Lower leg skin (tissue), 4 donors: ENCODE measurements at regions not wholly inside any gene's neighbourhood (a gene's known extent, or its start where the extent isn't known, plus 50 kb on each side); places are given as distances from the start of the nearest gene placed in this dataset.

Experiments
- DNase-seq, 2 donors: peaks; one replicate each; pipeline ENCODE4 v3.0.0-alpha.2; 2019; ENCODE audit warnings: low spot score in 2 of 2
- H3K4me3 ChIP-seq: fragments of 200-600 bp; sonication (generic); 2 replicates; pipeline ENCODE4 v1.5.1; 2017; ENCODE audit warnings: mild to moderate bottlenecking, low read depth; ENCODE audit not compliant: poor library complexity, severe bottlenecking
- POLR2A ChIP-seq, 2 donors: fragments of 450-650 bp; IDR thresholded peaks; one replicate each; pipeline ENCODE4 v1.6.1; 2016 to 2017; ENCODE audit warnings: antibody characterized with exemption in 2 of 2, mild to moderate bottlenecking in 1 of 2, moderate library complexity in 1 of 2
- WGBS, 2 donors: methylation state at CpG; one replicate each; pipeline ENCODE4 v1.1.5; 2018; 5-methylcytosine and 5-hydroxymethylcytosine counted together
- intact Hi-C: fragments of 100-400 bp; cut with DNase I; formaldehyde crosslinking; loops from one replicate; pipeline ENCODE4 v1.15.0; 2023; ENCODE audit warnings: low total_unique reads
- TF ChIP-seq, protein P1 (sequence below), 3 donors: fragments of 450-650 bp; IDR thresholded peaks; one replicate each; pipeline ENCODE4 v1.5.1; 2016; ENCODE audit warnings: antibody characterized with exemption in 3 of 3, mild to moderate bottlenecking in 3 of 3, moderate library complexity in 2 of 3

DNA sequence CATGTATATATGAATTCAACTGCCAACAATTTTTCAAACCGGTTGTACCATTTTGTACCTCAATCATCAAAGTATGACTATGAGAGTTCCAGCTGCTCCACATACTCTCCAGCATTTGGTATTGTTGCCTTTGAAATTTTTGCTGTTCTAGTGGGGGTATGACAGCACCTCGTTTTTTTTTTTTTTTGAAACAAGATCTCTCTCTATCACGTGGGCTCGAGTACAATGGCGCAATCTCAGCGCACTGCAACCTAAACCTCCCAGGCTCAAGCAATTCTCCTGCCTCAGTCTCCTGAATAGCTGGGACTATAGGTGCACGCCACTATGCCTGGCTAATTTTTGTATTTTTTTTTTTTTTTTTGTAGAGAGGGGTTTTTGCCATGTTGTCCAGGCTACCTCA lies 144.7 kb upstream of the JARID2 start:
- H3K4me3 ChIP-seq, result no peak overlapping the region
- 93 to 95% methylated on average over 7 of the region's 7 CpGs for WGBS, 2 donors
- TF ChIP-seq POLR2A (IDR thresholded peaks at IDR 0.05), result no peak
- TF ChIP-seq, protein P1, sequence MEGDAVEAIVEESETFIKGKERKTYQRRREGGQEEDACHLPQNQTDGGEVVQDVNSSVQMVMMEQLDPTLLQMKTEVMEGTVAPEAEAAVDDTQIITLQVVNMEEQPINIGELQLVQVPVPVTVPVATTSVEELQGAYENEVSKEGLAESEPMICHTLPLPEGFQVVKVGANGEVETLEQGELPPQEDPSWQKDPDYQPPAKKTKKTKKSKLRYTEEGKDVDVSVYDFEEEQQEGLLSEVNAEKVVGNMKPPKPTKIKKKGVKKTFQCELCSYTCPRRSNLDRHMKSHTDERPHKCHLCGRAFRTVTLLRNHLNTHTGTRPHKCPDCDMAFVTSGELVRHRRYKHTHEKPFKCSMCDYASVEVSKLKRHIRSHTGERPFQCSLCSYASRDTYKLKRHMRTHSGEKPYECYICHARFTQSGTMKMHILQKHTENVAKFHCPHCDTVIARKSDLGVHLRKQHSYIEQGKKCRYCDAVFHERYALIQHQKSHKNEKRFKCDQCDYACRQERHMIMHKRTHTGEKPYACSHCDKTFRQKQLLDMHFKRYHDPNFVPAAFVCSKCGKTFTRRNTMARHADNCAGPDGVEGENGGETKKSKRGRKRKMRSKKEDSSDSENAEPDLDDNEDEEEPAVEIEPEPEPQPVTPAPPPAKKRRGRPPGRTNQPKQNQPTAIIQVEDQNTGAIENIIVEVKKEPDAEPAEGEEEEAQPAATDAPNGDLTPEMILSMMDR (IDR thresholded peaks at IDR 0.05), result no peak
- no peak for DNase-seq
- intact Hi-C loops, result no loop called here

DNA sequence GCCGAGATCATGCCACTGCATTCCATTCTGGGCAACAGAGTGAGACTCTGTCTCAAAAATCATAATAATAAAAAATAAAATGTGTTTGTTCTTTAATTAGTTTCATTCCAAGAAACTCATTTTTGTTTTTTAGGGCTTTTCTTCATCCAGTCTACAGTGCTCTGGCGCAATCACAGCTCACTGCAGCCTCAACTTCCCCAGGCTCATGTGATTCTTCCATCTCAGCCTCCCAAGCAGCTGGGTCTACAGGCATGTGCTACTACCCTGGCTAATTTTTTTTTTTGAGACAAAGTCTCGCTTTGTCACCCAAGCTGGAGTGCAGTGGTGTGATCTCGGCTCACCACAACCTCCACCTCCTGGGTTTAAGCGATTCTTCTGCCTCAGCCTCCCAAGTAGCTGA lies 143.6 kb upstream of the JARID2 start:
- H3K4me3 ChIP-seq, result no peak overlapping the region
- intact Hi-C loops, result no loop called here
- TF ChIP-seq, protein P1 (IDR thresholded peaks at IDR 0.05), result no peak
- no peak for TF ChIP-seq POLR2A (IDR thresholded peaks at IDR 0.05)
- no peak for DNase-seq
- 93 to 95% methylated on average over 5 of the region's 5 CpGs for WGBS, 2 donors

DNA sequence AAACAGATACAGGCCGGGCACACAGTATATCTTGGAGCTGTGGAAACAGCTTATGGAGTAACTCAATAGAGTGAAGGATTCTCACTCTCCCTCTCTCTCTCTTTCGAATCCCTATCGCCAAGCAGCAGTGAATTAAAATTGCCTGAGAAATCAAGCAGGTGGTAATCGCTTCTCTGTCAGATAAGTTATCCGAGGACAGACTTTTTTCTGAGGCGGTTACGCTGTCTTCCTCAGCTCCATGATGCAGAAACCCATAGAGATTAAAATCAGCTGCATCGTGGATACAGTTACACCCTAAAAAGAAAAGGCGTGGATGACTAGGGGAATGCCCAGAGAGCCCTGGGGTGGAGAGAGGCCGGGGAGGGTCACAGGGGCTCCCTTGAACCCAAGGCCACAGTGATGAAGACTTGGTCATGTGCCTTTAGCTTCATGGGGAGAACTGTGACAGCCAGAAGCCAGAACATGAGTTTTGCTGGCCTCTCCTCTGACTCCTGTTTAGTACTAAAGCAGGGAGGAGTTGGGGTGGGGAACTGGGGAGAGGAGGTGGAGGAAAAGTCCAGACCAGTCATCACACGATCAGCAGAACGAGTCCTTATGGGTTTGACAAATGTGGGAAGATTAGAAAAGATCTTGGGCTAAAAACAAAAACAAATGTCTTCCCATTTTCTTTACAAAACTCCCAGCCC lies 138.8 kb upstream of the JARID2 start:
- no peak for DNase-seq
- TF ChIP-seq, protein P1 (IDR thresholded peaks at IDR 0.05), result no peak
- TF ChIP-seq POLR2A (IDR thresholded peaks at IDR 0.05), result no peak
- H3K4me3 ChIP-seq, result no peak overlapping the region
- intact Hi-C loops, result no loop called here
- 54 to 59% methylated on average over 12 of the region's 12 CpGs for WGBS, 2 donors

DNA sequence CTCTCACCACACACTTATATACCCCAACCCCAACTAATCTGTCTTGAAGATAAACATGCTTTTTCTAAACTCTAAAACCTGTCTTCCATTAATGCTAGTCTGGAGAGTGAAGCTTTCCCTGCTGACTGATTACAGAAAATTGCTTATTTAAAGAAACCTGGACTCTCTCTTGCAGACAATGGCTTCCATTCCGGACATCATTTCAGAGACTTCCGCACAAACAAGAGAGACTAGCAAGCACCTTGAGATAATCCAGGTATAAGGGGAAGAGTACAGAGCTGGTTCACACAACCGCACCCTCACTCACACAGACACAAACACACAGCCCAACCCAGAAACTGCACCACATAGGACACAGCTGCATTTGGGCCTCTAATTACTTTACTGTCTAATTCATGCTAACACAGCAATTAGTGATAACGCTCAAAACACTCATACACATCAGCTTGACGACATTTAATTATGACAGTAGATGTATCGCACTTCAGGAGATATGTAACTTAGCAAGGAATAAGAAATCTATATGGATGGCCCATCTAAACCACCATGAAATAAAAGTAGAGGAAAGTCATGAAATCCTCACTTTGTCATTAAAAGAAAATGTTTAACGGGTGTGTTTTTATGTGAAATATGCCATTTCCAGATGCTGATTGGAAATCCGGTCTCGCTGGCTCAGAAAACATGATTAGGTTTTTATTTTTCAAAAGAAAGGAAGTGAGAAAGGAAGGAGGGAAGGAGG lies 138.1 kb upstream of the JARID2 start:
- no peak for DNase-seq
- 85 to 87% methylated on average over 9 of the region's 9 CpGs for WGBS, 2 donors
- intact Hi-C loops, result no loop called here
- TF ChIP-seq, protein P1 (IDR thresholded peaks at IDR 0.05), result no peak
- no peak for TF ChIP-seq POLR2A (IDR thresholded peaks at IDR 0.05)
- no peak overlapping the region for H3K4me3 ChIP-seq

DNA sequence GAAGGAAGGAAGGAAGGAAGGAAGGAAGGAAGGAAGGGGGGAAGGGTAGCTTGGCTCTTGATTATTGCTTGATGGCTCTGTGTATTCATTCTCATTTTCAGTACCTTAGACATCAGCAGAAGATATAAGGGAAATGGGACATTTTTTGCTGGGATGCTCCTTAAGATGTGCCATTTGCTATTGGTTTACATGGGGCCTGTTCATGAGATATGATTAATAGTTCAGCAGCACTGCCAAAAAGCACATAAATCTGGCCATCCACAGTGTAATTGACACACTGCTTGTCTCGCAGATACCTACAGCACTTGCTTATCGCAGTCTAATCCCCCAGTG lies 137.5 kb upstream of the JARID2 start:
- WGBS, 2 donors, result 89 to 94% methylated on average over 2 of the region's 2 CpGs
- intact Hi-C loops, result no loop called here
- TF ChIP-seq POLR2A (IDR thresholded peaks at IDR 0.05), result no peak
- TF ChIP-seq, protein P1 (IDR thresholded peaks at IDR 0.05), result no peak
- no peak overlapping the region for H3K4me3 ChIP-seq
- DNase-seq, result no peak
